Astrocyte (in vitro differentiated cells and primary cell): ENCODE measurements at regions not wholly inside any gene's neighbourhood (a gene's known extent, or its start where the extent isn't known, plus 50 kb on each side); places are given as distances from the start of the nearest gene placed in this dataset.

ENCODE experiments used
- EZH2 ChIP-seq: IDR thresholded peaks from 2 replicates; pipeline ENCODE4 v1.6.1; 2012; ENCODE audit warnings: mild to moderate bottlenecking, low read length, inconsistent platforms; ENCODE audit not compliant: insufficient read depth
- TF ChIP-seq, protein P1 (sequence below): IDR thresholded peaks from 2 replicates; pipeline ENCODE4 v1.5.1; 2011; ENCODE audit warnings: low read depth, mild to moderate bottlenecking, inconsistent platforms, low read length, moderate library complexity; ENCODE audit not compliant: insufficient read depth

DNA sequence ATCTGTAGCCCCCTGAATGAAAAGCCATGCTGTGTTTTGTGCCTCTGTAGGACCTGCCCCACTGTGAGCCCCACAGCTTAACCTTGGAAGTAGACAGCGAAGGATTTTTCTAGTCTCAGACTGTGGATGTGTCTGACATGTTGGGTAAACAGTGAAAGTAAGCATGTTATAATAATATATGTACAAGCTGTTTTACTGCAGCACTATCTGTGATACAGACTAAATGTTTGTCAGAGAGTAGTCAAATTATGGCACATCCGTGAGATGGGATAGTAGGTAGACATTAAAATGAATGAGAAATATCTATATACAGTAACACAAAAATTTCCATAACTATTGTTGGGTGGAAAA, 381.2 kb upstream of the NR3C2 start:
- TF ChIP-seq, protein P1, sequence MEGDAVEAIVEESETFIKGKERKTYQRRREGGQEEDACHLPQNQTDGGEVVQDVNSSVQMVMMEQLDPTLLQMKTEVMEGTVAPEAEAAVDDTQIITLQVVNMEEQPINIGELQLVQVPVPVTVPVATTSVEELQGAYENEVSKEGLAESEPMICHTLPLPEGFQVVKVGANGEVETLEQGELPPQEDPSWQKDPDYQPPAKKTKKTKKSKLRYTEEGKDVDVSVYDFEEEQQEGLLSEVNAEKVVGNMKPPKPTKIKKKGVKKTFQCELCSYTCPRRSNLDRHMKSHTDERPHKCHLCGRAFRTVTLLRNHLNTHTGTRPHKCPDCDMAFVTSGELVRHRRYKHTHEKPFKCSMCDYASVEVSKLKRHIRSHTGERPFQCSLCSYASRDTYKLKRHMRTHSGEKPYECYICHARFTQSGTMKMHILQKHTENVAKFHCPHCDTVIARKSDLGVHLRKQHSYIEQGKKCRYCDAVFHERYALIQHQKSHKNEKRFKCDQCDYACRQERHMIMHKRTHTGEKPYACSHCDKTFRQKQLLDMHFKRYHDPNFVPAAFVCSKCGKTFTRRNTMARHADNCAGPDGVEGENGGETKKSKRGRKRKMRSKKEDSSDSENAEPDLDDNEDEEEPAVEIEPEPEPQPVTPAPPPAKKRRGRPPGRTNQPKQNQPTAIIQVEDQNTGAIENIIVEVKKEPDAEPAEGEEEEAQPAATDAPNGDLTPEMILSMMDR = no peak
- no peak for TF ChIP-seq EZH2
